ENCODE measurements at regions not wholly inside any gene's neighbourhood (a gene's known extent, or its start where the extent isn't known, plus 50 kb on each side); places are given as distances from the start of the nearest gene placed in this dataset.

- DNase-seq (ENCODE audit: low spot score), result no peak
These were observed 312.0 kb upstream of the MSX2 start for GRCh38 chr5:174412374-174412773.

- DNase-seq (ENCODE audit: low spot score), result no peak
These were observed 311.4 kb upstream of the MSX2 start for GRCh38 chr5:174412941-174413340.

GRCh38 chr5:174413567-174414314 lies 310.6 kb upstream of the MSX2 start:
- no peak for DNase-seq (ENCODE audit: low spot score)

- DNase-seq (ENCODE audit: low spot score), result no peak
These were observed 310.1 kb upstream of the MSX2 start for GRCh38 chr5:174414315-174414710.

- no peak for DNase-seq (ENCODE audit: low spot score)
These were observed 305.4 kb upstream of the MSX2 start for GRCh38 chr5:174418809-174419539.

DNA sequence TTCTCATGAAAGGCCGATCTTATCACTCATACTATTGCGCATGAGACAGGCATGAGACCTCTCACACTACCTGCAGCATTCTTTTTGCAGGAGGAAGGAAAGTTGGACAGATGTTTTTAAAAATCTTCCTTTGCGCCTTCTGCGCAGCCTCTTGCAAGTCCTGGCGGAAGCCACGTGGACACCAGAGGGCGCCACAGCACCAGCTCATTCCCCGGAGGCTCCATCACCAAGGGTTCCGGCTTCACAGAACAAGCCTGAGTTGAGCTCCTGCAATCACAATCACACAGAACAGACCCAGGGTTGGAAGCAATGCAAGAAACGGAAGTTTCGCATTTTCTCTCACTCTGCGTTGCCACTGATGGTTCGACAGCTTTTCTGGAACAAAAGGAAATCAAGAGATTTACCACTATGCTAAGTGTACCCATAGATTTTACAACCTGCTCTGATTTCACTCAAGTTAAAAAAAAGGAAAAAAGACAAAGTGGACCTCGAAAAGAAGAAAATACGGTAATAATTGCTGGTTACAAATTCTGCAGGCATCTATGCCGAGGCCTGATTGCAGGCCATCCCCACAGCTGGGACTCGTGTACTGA lies 304.7 kb upstream of the MSX2 start:
- peak; percentile 91 for DNase-seq (ENCODE audit: low spot score)

DNA sequence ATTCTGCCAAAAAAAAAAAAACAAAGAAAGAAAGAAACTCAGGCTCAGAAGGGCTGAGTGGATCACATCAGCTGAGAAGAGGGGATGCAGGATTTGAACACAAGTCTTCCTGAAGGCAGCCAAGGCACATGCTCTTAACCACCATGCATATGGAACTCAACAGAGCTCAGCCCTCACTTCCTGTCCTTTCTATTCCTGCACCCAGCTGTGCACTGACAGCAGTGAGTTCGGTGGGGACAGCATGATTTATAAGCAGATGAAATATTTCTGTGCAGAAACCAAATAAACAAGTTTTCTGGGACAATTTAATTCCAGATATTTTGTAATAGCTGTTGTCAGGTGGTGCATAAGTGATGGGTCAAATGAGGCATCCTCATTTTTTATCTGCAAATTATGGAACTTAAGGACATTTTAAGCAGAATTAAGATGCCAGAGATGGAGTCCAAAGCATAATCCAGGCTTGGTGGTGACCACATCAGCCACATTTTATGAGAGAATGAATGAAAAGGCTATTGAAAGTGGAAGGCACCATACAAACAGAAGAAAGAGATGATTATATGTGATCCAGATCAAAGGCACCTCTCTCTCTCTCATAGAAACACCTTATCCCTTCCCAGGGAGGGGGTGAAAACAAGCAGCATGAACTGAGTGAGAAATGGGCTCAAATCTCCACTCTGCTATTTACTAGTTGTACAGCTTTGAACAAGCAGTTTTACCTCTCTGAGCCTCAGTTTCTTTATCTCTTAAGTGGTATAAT lies 303.6 kb upstream of the MSX2 start:
- DNase-seq (ENCODE audit: low spot score), result no peak

- no peak for DNase-seq (ENCODE audit: low spot score)
These were observed 303.0 kb upstream of the MSX2 start for GRCh38 chr5:174421408-174421805.

DNA sequence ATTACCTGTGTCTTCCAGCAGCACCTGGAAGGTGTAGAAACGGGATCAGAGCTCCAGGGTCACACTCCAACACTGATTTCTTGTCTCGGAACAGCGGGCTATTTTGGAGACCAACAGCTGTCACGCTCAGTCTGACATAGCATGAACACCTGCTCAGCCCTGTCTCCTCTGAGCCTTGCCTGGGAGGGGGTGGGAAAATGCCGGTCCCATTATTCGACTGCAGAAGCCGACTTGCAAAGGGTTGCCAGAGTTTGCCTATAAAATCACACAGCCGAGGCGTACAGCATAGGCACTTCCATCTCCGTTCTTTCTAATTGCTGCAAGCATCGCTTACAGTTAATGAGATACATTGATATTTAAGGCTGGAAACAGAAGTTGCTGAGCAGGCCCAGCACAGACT lies 300.8 kb upstream of the MSX2 start:
- no peak for DNase-seq (ENCODE audit: low spot score)

DNA sequence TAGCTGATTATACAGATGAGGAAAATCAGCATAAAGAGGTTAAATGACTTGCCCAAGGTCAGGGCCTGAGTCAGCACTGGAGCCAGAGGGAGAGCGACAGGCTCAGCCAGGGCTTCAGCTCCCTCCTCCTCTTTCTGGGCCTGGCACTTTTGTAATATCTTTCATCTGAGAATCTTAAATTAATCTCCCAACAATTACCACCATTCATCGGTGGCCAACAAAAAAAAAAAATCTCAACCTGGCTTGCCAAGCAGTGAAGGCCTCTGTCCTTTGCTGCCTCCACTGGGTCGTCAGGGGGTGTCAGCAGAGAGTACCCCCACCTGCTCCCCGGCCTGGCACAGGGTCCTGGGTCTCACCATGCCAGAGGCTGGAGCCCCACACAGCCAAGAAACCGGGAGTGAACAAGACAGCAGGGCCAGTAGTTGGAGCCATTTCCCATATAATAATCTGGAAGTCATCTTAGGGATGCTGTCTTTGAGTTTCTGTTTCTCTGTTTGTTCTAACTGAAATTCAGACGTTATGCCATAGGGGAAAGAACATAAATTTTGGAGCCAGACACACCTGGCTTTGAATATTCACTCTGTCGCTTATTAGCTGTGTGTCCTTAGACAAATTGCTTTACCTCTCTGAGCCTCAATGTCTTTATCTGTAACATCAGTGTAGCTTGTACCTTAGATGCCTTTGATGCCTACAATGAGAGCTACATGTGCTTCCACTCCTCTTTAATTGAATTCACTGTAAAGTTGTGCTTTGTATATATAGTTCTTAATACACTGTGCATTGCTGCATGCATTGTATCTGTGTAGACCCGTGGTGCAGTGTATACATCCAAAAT lies 299.9 kb upstream of the MSX2 start:
- no peak for DNase-seq (ENCODE audit: low spot score)

DNA sequence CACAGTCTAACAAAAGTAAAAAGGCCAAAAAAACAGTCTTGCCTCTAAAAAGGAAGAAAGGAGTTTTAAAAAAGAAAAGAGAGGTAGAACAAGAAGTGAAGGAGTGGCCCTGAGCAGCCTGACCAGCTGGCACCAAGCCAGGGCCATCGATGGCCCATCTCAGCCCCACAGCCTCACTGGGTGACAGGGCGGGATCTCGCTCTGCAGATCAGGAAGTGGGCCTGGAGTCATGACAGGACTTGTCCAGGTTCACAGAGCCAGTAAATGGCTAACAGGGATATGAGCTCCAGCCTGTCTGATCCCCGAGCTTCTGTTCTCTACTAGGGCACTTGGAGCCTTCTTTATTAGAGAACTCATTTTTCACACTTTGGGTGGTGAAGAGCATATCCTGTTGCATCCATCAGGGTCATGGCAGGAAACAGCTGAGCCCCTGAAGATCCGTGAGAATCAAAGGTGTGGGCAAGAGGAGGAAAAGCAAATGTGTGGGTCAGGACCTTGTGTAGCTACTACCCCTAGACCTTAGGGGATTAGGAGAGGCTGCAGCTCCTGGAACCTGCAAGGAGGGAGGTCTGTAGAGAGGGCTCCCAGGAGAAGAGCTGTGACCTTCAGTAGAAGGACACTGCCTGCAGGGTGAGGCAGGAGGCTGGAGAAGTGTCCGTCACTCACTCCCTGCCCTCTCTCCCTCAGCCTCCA lies 299.0 kb upstream of the MSX2 start:
- DNase-seq (ENCODE audit: low spot score), result no peak

GRCh38 chr5:174425964-174426290 lies 298.5 kb upstream of the MSX2 start:
- DNase-seq (ENCODE audit: low spot score), result no peak

GRCh38 chr5:174426388-174426787 lies 298.0 kb upstream of the MSX2 start:
- no peak for DNase-seq (ENCODE audit: low spot score)

DNA sequence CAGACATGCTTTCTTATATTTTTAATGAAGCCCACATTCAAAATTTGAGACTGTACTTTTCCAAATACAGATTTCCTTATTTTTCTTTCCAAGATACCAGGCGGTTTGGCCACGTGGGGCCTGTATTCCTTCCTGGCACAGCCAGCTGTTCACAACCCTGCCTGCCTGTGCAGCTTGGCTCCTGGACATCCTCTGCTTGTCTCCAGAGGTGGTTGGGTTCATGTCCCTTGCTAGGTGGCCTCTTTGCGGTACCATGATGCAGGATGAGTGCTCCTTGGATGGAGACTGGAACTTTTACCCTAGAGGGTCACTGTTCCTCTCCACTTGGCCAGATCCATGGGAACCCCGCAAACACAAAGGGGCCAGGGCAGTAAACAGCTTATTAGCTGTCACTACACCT lies 297.5 kb upstream of the MSX2 start:
- no peak for DNase-seq (ENCODE audit: low spot score)

DNA sequence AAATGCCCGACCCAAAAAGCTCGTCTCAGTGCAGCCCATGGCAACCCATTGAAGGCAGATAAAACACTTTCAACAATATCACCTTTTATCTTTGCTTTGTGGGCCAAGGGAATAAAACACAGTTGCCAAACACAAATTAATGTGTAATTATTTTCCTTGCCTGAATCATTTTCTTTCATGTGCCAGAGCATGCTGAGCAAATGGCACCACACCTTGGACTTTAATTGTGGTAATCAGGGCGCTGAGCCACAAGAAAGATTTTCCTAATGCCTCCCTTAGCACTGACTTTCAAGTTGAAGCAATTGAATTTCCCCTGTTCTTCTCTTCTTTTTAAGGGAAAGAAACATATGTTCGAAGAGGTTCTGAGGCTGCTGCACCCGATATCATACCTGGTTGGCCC lies 297.1 kb upstream of the MSX2 start:
- DNase-seq (ENCODE audit: low spot score), result no peak

GRCh38 chr5:174428895-174429294 lies 295.5 kb upstream of the MSX2 start:
- no peak for DNase-seq (ENCODE audit: low spot score)

DNA sequence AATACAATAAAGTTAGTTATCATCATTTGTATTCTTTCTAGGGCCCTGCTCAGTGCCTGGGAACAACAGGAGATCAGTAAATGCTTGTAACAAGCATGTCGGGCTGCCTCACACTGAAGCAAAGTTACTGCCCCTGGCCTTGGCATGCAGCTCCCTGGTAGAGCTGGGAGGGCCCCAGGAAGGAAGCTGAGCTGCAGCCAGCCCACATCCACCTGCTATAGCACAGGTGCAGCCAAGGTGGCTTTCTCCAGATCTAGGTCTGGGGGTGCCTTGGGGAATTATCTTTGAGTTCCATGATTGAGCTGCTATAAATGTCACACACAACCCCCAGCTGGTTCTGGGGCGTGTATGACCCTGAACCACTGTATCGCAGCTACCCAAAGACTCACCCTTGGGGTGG lies 293.4 kb upstream of the MSX2 start:
- no peak for DNase-seq (ENCODE audit: low spot score)

DNA sequence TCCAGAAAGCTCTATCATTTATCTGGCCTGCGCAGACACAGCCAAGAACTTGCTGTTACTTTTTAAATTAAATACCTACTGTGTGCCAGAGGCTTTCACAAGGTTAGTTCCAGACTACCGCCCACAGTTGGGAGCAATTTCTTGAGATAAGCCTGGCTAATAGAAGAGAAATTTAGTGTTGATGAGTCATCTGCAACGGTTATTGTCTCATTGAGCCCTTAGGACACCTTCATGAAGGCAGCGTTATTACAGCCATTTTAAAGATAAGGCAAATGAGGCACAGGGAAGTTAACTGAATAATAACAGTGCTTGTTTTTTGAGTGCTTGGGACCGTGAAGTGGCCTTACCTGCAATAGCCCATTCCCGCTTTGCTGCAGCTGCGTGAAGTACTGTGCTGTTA lies 292.9 kb upstream of the MSX2 start:
- DNase-seq (ENCODE audit: low spot score), result no peak

- no peak for DNase-seq (ENCODE audit: low spot score)
These were observed 291.3 kb upstream of the MSX2 start for GRCh38 chr5:174433098-174433497.

GRCh38 chr5:174436750-174437149 lies 287.6 kb upstream of the MSX2 start:
- DNase-seq (ENCODE audit: low spot score), result no peak

- no peak for DNase-seq (ENCODE audit: low spot score)
These were observed 279.7 kb upstream of the MSX2 start for GRCh38 chr5:174444479-174445188.
